GM19043 (cell line): ENCODE measurements at regions not wholly inside any gene's neighbourhood (a gene's known extent, or its start where the extent isn't known, plus 50 kb on each side); places are given as distances from the start of the nearest gene placed in this dataset.

Experiments used
- ATAC-seq: cut with Tn5 transposase; IDR thresholded peaks from one replicate; pipeline ENCODE4 v1.9.1; 2021; ENCODE audit warnings: low read depth; ENCODE audit not compliant: unreplicated experiment

DNA sequence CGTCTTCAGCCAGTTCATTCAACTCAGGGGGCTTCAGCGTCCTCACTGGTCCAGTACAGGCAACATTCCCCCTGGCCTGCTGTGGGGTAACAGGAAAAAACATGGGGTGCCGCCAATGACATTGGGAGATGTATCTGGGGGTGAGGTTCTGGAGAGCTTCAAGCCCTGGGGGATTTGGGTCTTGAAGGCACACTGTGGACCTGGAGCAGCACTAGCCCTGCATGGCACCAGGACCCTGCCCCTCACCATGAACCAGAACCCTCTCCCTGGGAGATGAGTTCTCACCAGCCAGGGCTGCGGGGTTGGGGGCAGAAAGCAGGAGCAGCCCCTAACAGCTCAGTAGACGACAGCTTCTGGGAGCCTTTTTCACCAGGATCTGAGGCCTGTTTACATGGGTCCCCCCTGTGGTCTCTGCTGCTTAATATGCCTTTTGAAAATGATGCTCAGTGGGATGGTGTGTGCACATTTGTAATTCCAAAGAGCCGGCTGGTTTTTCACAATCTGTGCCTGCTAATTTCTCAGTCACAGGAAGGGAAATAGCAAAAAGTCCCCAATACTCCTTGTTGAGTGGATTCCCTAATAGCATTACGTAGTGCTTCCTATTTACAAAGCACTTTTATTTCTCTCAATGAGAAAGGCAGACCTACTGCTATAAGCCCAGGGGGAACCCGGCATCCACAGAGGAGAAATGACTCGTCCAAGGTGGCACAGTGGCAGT is 509.5 kb downstream of the RPS24 start:
- no peak for ATAC-seq

DNA sequence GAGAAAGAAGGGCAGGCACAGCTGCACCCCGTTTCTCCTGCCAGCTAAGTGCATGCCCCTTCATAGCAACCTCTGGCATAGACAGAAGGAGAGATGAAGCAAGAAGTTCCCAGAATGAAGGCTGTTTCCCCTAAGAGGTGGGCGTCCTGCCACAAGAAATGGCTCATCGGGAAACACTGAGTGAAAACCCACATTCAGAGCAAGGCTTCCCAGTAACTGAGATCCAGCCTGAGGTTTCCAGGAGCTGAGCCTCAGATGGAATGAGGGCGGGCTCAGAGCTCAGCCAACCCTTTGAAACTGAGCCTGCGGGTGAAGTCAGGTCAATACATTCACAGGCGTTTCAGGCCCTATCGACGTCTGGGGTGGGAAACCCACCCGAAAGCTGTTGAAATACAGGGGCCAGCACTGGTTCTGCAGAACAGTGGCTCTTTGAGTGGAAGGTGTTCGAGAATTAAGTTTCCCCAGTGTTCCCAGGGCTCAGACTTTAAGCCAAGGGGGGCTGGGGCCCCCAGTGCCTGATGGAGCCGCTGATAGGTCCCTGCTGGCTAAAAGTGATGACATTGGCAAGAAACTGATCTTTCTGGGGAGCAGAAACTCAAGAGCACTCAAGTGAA is 510.2 kb downstream of the RPS24 start:
- ATAC-seq = no peak

DNA sequence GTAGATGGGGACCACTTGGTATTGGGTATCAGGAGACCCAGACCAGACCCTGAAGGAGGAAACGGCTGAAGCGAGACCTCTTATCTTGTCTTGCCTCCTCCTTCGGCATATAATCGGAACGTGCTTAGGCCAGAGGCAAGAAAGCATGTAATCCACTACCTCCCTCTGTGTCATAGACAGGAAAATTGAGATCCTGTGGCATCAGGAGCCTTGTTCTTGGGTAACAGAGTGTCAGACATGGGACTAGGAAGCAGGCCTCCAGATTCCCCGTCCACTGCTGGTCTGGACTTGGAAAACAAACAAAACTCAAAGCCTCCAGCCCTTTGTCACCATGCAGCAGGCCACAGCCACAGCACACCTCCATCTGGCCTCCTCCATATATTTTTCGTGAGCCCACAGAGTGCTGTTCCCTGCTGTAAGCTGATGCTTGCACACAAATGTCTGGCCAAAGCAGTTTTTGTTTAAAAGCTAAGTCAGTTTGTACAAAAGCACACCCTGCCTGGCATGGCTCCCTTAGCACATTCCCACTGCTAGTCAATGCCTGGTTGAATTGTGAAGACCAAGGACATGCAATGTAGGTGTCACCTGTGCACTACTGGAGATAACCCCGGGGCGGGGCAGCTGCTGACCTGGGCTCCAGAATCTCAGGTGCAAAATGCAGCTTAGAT is 510.9 kb downstream of the RPS24 start:
- ATAC-seq = no peak

DNA sequence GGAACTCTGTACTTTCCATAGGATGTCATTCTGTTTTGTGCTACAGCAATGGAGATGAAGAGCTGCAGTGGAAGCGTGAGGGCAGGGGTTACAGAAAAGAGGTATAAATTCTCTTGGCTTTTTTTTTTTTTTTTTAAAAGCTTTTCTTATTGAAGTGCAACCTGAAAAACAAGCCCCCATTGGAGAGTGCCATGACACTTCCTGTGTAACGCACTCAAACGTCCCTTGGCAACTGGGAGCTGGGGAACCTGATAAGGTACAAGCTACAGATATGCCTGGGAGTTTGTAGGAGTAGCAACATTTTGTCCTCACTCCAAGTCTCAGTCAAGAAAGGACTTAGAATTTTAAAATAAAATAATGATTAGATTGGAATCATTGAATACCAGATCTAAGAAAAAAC is 512.1 kb downstream of the RPS24 start:
- ATAC-seq = no peak

DNA sequence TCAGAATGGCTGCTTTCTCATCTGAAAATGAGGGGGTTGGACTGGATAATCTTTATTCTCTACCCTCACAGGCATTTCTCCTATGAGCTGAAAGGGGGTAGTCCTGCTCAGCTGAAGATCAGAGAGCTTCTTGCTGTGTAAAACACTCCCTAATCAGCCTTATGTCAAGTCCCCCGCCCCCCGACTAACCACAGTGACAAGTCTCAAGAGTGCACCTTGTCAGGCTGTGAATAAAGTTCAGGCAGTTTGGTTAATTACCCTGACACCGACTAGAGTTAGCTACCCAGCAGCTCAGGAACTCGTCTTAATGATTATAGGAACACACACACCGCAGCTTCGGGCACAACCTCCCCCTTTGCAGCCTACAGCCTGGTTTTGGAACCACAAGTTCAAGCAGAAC is 513.7 kb downstream of the RPS24 start:
- no peak for ATAC-seq

DNA sequence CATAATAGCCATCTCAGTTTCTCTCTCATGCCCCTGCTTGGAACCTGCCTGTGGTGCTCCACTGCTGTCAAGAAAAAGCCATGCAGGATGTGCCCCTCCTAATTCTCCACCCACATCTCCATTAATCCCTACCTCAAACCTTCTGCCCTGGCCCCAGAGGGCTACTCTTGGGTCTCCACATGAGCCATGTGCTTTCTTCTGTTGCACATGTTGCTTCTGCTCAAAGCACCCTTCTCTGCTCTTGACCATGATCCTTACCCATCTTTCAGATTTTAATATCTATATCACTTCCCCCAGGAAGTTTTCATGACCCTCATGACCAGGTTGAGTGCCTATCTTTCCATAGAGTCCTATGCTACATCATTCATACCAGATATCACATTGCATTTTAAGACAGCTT is 514.2 kb downstream of the RPS24 start:
- ATAC-seq = no peak

DNA sequence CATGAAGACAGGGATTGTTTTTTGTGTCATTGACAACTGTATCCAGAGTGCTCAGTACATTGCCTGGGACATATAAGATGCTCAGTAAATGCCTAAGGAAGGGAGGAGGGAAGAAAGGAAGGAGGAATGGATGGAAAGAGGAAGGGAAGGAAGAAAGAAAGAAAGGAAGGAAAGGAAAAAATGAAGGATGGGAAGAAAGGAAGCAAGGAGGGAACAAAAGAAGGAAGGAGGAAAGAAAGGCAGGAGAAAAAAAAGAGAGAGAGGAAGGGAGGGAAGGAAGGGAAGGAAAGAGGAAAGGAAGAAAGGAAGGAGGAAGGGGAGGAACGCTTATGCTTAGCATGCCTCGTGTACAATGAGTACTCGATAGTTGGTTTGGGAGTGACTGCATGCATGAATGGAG is 514.7 kb downstream of the RPS24 start:
- ATAC-seq = no peak

DNA sequence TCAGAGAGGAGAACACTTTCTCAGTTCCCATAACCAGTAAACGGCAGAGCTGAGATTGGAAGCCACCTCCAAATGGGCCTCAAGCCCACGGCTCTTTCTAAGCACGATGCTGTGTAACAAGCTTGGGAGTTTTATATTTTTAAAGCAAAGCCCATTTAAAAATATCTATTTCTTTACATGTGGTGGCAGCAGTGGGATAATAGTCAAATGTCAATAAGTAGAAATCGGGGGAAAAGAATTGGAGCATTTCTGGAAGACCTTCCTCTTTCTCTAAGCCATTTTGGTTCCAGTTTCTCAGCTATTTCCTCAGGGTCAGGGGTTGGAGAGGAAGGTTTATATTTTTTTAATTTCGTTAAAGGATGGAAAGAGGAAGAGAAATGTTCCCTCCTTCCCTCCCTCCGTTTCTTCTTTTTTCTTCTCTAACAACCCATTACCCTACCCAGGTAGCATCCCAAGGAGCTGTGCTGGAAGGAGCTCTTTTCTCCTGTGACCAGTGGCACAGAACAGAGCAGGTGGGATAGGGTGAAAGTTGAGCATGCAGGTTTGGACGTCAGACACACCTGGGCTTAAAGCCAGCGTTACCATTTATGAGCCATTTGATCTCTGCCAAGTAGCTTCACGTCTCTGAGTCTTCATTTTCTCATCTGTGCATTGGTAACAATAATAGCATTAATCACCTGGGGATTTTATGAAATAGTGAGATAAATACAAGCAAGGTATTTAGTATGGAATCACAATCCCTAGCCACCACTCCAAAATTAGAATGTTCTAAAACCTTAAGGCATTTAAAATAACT is 515.7 kb downstream of the RPS24 start:
- ATAC-seq = no peak

DNA sequence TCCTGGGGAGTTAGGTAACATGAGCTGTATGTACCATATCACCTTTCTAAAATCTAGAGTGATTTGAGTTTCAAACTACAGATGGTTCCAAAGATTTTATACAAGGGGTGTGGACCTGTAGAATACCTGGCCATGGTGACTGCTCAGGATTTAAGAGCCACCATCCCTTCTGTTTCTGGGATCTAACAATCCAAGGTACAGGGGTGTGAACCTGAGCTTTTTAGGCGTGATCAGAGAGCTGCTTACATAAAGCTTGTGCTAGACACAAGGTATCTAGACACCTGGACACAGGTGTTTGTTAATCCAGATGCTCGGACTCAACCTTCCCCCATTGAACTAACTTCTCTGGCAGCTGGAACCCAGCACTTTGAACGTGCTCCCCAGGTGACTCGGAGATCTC is 516.4 kb downstream of the RPS24 start:
- ATAC-seq = no peak

DNA sequence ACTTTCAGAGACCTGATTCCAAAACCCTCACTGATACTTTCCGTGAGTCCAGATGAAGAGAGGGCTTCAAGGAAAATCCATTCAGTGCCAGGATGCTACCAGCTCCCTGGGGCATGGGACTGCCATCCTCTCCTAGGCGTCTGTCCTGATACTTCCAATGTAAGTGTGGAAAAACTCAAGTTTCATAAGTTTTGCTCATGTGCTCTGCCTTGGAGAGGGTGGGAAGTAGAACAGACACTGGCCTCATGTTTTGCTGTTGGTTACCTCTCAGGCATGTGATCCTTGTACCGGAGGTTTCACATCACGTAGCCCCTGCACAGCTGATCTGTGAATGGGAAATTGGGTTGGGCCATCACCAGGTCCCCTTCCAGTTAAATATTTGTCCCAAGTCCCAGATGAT is 517.1 kb downstream of the RPS24 start:
- ATAC-seq = no peak

DNA sequence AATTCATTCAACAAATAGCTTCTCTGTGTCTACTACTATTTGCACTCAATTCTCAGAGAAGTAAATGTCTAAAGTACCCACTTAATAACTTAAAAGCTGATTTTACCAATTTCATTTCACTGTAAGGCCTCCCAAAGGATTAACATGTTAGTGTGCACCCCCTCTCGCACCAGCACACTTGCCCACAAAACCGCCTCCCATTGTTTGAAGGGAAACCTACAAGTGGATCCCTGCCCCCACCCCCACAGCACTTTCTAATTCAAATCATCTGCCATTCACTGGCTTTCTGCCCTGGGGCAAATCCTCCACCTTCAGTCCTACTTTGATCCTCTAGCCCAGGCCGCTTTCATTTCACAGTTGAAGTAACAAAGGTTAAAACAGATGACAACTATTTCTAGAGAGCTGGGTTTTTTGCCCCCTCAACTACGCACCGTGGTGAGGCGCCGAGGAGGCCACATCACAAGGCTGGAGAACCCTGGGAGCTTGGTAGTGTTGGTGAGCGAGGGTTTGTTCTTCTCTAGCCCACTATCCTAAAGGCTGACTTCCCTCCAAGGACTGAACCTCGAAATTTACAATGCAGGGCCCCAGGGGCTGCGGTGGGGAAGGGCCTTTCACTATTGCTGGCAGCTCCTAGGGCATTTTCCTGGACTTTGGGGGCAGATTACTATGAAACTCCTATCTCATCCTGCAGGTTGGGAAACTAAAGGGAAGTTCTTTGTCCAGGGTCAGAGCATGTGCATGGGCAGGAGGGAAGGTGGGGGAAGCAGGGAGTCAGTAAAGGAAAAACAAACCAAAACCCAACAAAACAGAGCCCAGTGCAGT is 517.4 kb upstream of the ZMIZ1 start:
- ATAC-seq = no peak

DNA sequence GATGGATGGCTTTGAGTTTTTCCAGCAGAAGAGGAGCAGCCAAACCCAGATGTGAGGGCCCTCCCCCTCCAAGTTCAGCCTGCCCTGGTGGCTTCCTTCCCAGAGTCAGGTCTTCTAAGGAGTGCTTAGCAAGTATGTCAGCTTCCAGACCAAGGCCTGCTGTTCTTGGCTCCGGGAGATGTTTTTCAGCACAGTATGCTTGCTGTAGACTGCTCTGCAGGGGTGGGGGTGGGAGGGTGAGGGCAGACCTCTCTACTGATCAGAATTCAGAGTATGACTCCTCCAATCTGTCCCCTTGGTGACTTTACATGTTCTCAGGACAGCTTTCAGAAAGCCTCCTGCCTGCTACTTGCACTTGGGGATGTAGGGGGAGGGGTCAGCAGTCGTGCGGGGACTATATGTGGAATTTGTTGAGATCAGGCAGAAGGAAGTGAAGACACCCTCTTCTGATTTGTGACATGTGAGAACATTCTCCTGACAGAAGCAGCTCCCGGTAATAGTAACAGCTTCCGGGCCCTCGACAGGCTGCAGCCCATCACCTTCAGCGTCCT is 516.4 kb upstream of the ZMIZ1 start:
- no peak for ATAC-seq

DNA sequence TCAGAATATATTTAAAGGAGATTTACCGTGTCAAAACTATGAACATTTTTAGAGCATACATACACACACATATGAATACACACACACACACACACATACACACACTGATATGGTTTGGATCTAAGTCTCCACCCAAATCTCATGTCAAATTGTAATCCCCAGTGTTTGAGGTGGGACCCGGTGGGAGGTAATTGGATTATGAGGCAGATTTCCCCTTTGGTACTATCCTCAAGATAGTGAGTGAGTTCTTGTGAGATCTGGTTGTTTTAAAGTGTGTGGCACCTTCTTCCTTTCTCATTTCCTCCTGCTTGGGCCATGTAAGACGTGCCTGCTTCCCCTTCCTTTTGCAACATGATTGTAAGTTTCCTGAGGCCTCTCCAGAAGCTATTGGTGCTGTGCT is 515.0 kb upstream of the ZMIZ1 start:
- ATAC-seq = no peak

DNA sequence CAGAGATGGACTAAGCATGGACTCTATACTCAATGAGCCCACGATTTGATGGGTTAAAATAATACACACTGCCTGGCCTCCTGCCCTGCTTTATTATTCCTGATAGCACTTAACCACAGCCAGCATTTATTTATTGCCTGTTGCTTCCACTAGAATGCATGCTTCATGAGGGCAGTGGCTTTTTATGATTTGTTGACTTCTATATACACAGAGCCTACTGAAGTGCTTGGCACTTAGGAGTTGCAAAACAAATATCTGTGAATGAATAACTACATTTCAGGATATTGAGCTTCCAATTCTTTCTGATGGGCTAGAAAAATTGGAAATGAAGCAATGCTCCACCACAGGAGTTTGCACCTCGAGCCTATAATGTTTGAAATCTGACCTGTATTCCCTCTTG is 513.6 kb upstream of the ZMIZ1 start:
- no peak for ATAC-seq

DNA sequence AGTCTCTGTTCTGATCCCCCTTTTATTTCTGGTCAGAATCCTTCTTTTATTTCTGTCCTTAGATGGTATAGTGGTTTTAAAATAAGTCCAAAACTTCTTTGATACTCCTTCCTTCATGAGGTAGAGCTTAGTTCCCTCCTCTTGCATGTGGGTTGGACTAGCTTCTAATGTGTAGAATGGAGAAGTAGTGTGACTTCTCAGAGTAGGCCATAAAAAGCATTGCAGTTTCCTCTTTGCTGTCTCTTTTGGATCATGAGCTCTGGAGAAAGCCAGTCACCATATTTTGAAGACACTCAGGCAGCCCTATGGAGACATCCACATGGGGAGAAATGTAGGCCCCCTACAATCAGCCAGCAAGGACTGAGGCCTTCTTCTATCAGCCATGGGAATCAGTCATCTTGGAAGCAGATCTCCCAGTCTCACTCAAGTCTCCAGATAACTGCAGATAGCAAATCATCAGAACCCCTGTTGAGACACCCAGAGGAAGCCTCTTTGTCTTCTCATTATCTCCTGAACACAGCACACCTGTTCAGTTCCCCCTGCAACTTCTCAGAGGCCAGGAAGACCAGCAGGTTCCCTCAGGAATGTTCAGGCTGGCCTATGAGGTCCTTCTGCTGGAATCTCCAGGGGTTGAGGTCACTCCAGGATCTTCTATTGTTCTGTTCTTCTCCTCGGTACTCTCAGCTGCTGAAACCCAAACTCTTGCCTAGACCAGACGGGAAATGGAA is 511.9 kb upstream of the ZMIZ1 start:
- ATAC-seq = no peak

DNA sequence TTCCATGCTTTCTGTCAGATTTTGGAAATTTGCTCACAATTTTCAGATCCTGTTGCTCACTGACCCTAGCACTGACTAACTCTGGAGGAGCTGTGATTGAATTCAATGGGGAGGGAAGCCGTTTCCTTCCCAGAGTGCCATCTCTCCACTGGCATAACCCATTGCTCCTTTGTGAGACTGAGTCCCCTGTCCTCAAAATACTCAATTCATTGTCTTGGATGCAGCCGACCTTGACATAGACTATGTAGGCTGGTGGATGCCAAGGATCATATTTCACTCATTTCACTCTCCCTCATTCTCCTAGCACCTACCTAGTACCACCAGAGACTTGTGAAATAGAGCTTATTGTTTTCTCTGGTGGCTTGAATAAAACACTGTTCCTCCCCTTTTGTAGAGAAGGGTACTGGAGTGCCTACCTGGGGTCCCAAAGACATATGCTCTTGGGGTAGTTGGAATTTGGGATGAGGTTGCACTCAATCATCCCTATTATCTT is 511.3 kb upstream of the ZMIZ1 start:
- ATAC-seq = no peak

DNA sequence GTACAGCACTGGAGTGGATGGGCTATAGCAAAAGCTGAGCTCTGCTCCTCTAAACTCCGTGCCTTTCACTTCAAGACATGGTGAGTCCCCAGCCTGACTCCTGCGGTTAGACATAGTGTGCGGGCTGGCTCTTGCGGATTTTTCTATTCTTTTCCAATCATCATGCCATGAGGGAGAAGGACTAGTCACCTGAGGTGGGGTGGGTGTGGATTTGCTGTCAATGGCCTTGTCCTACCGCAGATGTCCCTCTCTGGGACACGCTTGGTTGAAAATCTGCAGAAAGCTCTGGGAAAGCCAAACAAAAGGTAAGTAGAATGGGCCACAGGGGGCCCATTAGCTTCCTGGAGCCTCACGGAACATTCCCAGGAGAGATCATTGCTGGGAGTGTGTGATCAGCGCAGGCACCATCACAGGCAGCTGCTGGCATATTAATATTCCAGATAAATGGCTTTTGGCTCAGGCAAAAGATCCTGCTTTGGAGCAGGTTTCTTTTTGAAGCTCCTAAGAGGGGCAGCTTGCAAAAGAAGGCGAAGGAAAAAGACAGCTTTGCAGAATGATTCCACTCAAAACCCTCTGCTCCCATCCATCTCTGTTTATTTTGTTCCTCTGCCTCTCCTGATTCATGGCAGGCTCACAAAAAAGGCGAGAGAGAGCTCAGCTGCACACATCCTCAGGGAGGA is 509.0 kb upstream of the ZMIZ1 start:
- ATAC-seq = no peak

DNA sequence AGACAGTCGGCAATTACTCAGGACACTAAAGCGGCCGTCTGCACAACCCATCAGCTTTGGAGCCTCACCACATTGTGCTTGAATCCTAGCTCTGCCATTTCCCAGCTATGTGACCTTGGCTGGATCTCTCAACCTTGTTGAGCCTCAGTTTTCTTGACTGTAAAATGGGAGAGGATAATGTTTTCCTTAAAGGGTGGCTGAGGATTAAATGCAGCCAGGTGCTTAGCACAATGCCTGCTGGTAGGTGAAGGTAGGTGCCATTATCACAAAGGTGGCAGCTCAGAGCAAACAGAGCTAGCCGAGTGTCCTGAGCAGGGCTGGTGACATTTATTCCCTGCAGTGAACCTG is 508.5 kb upstream of the ZMIZ1 start:
- ATAC-seq = no peak

DNA sequence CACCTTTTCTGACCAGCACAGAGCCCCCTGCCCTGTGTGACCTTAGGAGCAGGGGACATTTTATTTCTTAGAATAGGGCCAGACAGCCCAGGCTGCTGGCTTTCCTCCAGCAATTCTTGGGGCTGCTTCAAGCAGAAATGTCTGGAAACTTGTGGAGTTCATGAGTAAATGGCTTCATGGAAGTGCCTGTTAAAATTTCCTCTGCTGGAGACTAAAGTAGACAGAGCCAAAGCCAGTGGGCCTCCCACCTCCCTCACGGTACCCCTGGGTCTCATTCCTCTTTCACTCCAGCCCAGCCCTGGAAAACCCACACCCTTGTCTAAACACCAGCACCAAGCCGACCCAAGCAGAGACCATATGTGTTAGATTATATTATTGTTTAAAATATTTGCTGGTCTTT is 505.5 kb upstream of the ZMIZ1 start:
- no peak for ATAC-seq
